Kidney (tissue), 13 donors: ENCODE measurements at regions not wholly inside any gene's neighbourhood (a gene's known extent, or its start where the extent isn't known, plus 50 kb on each side); places are given as distances from the start of the nearest gene placed in this dataset.

Experiments used
- DNase-seq, 5 donors: peaks; one replicate each; pipeline ENCODE4 v3.0.0-alpha.2; 2013 to 2020
- FAIRE-seq: peaks from 2 replicates; lab custom pipeline; 2012; peaks lifted over from hg19 to GRCh38; lab: Jason Lieb, UNC
- H3K27ac ChIP-seq, 2 donors: one replicate each; pipeline ENCODE4 v1.7.0; 2013; ENCODE audit warnings: low read depth in 2 of 2, low read length in 2 of 2, inconsistent platforms in 1 of 2
- H3K27me3 ChIP-seq: one replicate; pipeline ENCODE4 v1.7.1; 2013; ENCODE audit warnings: low read length, inconsistent platforms; ENCODE audit not compliant: control insufficient read depth, insufficient read depth
- H3K36me3 ChIP-seq, 3 donors: one replicate each; pipeline versions ENCODE4 v1.7.0 to v1.7.1; 2013; ENCODE audit warnings: low read length in 3 of 3, control low read depth in 1 of 3, inconsistent platforms in 1 of 3; ENCODE audit not compliant: insufficient read depth in 3 of 3, control insufficient read depth in 2 of 3
- H3K4me1 ChIP-seq, 3 donors: one replicate each; pipeline versions ENCODE4 v1.7.0 to v1.7.1; 2013; ENCODE audit warnings: low read length in 3 of 3, inconsistent platforms in 1 of 3, low read depth in 1 of 3; ENCODE audit not compliant: control insufficient read depth in 2 of 3, insufficient read depth in 2 of 3
- H3K4me3 ChIP-seq, 3 donors: one replicate each; pipeline versions ENCODE4 v1.7.0 to v1.8.1; 2013; ENCODE audit warnings: low read length in 3 of 3, control low read depth in 1 of 3, inconsistent platforms in 1 of 3
- H3K9ac ChIP-seq, 3 donors: one replicate each; pipeline versions ENCODE4 v1.7.0 to v1.7.1; 2013; ENCODE audit warnings: low read length in 3 of 3, control low read depth in 1 of 3, inconsistent platforms in 1 of 3
- H3K9me3 ChIP-seq, 3 donors: one replicate each; pipeline versions ENCODE4 v1.7.0 to v1.7.1; 2013; ENCODE audit warnings: low read length in 3 of 3, control low read depth in 1 of 3, inconsistent platforms in 1 of 3; ENCODE audit not compliant: control insufficient read depth in 2 of 3, insufficient read depth in 1 of 3
- CTCF ChIP-seq: IDR thresholded peaks from 3 replicates; pipeline ENCODE4 v1.5.1; 2012; ENCODE audit warnings: mild to moderate bottlenecking, moderate library complexity, borderline replicate concordance; ENCODE audit not compliant: insufficient read depth; ENCODE audit errors: extremely low read depth
- intact Hi-C: fragments of 100-400 bp; cut with DNase I; formaldehyde crosslinking; loops from one replicate; pipeline ENCODE4 v1.11.1; 2022
- donor health status: control.
- donor health status: control.
- donor health status: control.
- donor health status: control.
- donor health status: control.
- donor health status: DM: yes; HTN: yes; CAD: no.
- donor health status: Normal renal cell carcinoma (clear cell type).

- no peak overlapping the region for H3K27ac ChIP-seq
- H3K36me3 ChIP-seq, result no peaks in the 10 kb centered on the region
- no peak for TF ChIP-seq CTCF
- peaks cover 0 to 6% (median 0%) of the 10 kb centered on the region in 3 donors for H3K4me1 ChIP-seq
- H3K9me3 ChIP-seq, result no peaks in the 10 kb centered on the region
- H3K4me3 ChIP-seq, result no peak overlapping the region
- H3K27me3 ChIP-seq, result no peaks in the 10 kb centered on the region
- no peak overlapping the region for H3K9ac ChIP-seq
- intact Hi-C loops, result no loop called here
- DNase-seq, result no peak
- no peak for FAIRE-seq
Measured at GRCh38 chr3:177792311-177793030, 595.2 kb upstream of the TBL1XR1 start.

- H3K36me3 ChIP-seq, result no peaks in the 10 kb centered on the region
- FAIRE-seq (no peak), DNase-seq (no peak)
- no peak for TF ChIP-seq CTCF
- no peaks in the 10 kb centered on the region for H3K27me3 ChIP-seq
- H3K9me3 ChIP-seq, result no peaks in the 10 kb centered on the region
- H3K27ac ChIP-seq, result no peak overlapping the region
- peaks cover 0 to 6% (median 0%) of the 10 kb centered on the region in 3 donors for H3K4me1 ChIP-seq
- intact Hi-C loops, result no loop called here
- no peak overlapping the region for H3K9ac ChIP-seq
- no peak overlapping the region for H3K4me3 ChIP-seq
Measured at GRCh38 chr3:177793451-177793850, 596.2 kb upstream of the TBL1XR1 start.

- no peak for TF ChIP-seq CTCF
- no peak overlapping the region for H3K27ac ChIP-seq
- peaks cover 0 to 6% (median 0%) of the 10 kb centered on the region in 3 donors for H3K4me1 ChIP-seq
- H3K9me3 ChIP-seq, result no peaks in the 10 kb centered on the region
- intact Hi-C loops, result no loop called here
- no peak overlapping the region for H3K9ac ChIP-seq
- H3K4me3 ChIP-seq, result no peak overlapping the region
- H3K27me3 ChIP-seq, result no peaks in the 10 kb centered on the region
- DNase-seq, result no peak
- no peaks in the 10 kb centered on the region for H3K36me3 ChIP-seq
- no peak for FAIRE-seq
Measured at GRCh38 chr3:177795216-177795615, 597.9 kb upstream of the TBL1XR1 start.
